PFSK-1 (cell line): ENCODE measurements at regions not wholly inside any gene's neighbourhood (a gene's known extent, or its start where the extent isn't known, plus 50 kb on each side); places are given as distances from the start of the nearest gene placed in this dataset.

Experiments used
- FOXP2 ChIP-seq: optimal IDR thresholded peaks from 2 replicates; pipeline ENCODE3; 2011; ENCODE audit warnings: borderline replicate concordance, control low read depth, inconsistent platforms; ENCODE audit not compliant: insufficient read depth; ENCODE audit errors: extremely low read length, extremely low read depth
- POLR2AphosphoS5 ChIP-seq: IDR thresholded peaks from 2 replicates; pipeline ENCODE4 v1.6.1; 2012; ENCODE audit warnings: low read depth, mild to moderate bottlenecking, control low read depth, low read length, moderate library complexity
- SIN3A ChIP-seq: IDR thresholded peaks from 2 replicates; pipeline ENCODE4 v1.6.1; 2012; ENCODE audit warnings: mild to moderate bottlenecking, low read length, moderate library complexity, borderline replicate concordance; ENCODE audit not compliant: insufficient read depth
- TAF1 ChIP-seq: IDR thresholded peaks from 2 replicates; pipeline ENCODE4 v1.6.1; 2012; ENCODE audit warnings: low read length, control low read depth, borderline replicate concordance; ENCODE audit not compliant: insufficient read depth
- TF ChIP-seq, protein P1 (sequence below), 2 experiments: IDR thresholded peaks; 2 replicates each; pipeline versions ENCODE4 v1.6.1 to v1.8.0; 2011 to 2012; ENCODE audit warnings: low read depth in 2 of 2, low read length in 2 of 2, control low read depth in 1 of 2, inconsistent platforms in 1 of 2, mild to moderate bottlenecking in 1 of 2, moderate library complexity in 1 of 2; ENCODE audit not compliant: insufficient read depth in 1 of 2

- TF ChIP-seq TAF1 (no peak), SIN3A (no peak), FOXP2 (no peak), POLR2AphosphoS5 (no peak)
- TF ChIP-seq, protein P1, sequence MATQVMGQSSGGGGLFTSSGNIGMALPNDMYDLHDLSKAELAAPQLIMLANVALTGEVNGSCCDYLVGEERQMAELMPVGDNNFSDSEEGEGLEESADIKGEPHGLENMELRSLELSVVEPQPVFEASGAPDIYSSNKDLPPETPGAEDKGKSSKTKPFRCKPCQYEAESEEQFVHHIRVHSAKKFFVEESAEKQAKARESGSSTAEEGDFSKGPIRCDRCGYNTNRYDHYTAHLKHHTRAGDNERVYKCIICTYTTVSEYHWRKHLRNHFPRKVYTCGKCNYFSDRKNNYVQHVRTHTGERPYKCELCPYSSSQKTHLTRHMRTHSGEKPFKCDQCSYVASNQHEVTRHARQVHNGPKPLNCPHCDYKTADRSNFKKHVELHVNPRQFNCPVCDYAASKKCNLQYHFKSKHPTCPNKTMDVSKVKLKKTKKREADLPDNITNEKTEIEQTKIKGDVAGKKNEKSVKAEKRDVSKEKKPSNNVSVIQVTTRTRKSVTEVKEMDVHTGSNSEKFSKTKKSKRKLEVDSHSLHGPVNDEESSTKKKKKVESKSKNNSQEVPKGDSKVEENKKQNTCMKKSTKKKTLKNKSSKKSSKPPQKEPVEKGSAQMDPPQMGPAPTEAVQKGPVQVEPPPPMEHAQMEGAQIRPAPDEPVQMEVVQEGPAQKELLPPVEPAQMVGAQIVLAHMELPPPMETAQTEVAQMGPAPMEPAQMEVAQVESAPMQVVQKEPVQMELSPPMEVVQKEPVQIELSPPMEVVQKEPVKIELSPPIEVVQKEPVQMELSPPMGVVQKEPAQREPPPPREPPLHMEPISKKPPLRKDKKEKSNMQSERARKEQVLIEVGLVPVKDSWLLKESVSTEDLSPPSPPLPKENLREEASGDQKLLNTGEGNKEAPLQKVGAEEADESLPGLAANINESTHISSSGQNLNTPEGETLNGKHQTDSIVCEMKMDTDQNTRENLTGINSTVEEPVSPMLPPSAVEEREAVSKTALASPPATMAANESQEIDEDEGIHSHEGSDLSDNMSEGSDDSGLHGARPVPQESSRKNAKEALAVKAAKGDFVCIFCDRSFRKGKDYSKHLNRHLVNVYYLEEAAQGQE (IDR thresholded peaks at IDR 0.05; ENCODE audit: insufficient read depth in 1 of 2, low read depth in 2 of 2, low read length in 2 of 2): no peak
Measured at GRCh38 chr5:6162175-6162574, 216.2 kb downstream of the MED10 start.

GRCh38 chr5:6161257-6161656 lies 217.1 kb downstream of the MED10 start:
- no peak for TF ChIP-seq POLR2AphosphoS5
- TF ChIP-seq, protein P1 (IDR thresholded peaks at IDR 0.05; ENCODE audit: insufficient read depth in 1 of 2, low read depth in 2 of 2, low read length in 2 of 2): no peak
- TF ChIP-seq FOXP2: no peak
- TF ChIP-seq SIN3A: no peak
- no peak for TF ChIP-seq TAF1

DNA sequence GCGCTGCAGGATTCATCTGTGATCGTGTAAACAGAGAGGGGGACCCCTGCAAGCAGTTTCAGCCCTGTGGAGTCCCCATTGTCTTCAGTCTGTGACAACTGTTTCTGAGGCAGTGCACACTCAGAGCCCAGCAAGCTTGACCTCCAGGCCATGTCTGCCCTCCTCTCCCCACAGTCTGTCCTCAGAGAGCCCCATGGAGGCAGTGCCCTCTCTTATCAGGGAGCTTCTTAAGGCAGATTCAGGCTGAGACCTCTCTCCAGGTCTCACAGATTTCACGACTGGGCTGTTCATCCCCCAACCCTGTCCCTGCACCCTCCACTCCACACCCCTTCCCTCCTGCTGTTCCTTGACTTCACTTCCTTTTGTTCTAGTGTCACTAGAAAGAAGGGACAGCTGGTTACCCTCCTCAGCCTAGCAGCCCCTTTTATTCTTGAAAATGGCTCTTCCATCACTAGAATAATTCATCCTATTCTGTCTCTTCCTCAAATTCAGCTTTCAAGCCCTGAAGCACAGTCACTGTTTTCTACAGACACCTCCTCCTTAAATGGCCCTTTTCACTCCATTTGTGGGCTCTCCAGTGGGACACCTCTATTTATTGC lies 218.4 kb downstream of the MED10 start:
- TF ChIP-seq SIN3A (no peak), TAF1 (no peak), POLR2AphosphoS5 (no peak), FOXP2 (no peak)
- TF ChIP-seq, protein P1 (IDR thresholded peaks at IDR 0.05; ENCODE audit: insufficient read depth in 1 of 2, low read depth in 2 of 2, low read length in 2 of 2): no peak

DNA sequence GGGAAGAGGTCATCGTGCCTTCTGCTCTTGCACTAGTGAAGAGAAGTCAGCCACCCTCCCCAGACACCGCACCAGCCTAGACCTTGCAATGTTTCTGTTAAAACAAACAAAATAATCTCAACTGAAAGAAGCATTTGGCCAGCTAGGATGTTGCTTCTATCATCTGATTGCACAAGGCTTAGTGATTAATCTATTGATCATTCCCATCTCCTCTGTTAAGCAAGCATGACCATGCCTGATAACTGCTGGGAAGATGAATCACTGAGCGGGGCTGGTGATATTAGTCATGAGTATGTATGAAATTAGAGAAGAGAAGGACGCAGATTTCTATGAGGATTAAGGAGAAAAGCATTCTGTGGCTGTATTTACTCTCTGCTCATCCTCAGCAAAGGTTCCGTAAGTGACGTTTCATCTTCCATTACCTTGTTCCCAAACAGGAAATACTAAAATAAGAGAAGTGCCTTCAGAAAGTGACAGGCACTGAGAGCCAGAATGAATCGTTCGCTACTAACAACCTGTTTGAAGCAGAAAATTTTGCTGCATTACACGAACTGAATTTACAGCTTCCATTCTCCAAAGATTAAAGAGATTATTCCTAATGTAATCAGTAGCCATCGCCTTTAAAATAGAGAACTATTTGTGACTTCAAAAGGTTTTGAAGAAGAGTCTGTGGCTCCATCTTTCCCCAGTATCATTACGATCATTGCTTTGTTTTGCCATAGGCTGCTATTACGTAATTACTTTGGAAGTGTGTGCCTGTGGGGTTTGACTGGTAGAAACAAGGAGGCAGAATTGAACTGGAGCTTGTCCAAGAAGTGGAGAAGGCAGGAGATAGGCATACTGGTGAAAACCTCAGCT lies 219.1 kb downstream of the MED10 start:
- TF ChIP-seq FOXP2 (no peak), TAF1 (no peak), POLR2AphosphoS5 (no peak), SIN3A (no peak)
- TF ChIP-seq, protein P1 (IDR thresholded peaks at IDR 0.05; ENCODE audit: insufficient read depth in 1 of 2, low read depth in 2 of 2, low read length in 2 of 2): no peak
